ENCODE measurements at regions not wholly inside any gene's neighbourhood (a gene's known extent, or its start where the extent isn't known, plus 50 kb on each side); places are given as distances from the start of the nearest gene placed in this dataset.
A peak's percentile ranks its signal among the peaks of the same experiment; 100 is the strongest.
"Not testable (repeated sequence)": the region's sequence is repeated elsewhere in the genome, so short reads cannot be mapped to it uniquely, and the experiment has no call there.

DNA sequence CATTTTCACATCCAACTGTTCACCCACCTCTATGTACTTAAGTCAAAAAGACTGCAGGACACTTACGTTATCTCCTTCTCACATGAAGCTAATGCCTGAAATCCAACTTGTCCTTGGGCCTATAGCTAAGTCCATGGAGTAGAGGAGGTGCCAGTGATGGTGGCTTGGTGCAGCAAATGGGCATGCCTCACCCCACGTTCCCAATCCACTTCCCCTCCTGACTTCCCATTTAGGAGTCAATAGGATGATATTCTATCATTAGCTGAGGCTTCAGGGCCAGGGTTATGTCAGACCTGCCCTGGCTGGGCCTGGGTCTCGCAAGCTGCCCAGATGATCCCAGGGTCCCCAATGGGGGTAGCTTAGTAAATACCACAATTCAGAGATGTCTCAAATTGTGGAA lies 410.4 kb downstream of the MAFB start:
- peaks cover 1% of the 10 kb centered on the region for H3K27me3 Mint-ChIP-seq (ENCODE audit: low read depth)
- DNase-seq (ENCODE audit: low spot score) = no peak
- no peaks in the 10 kb centered on the region for H3K36me3 Mint-ChIP-seq (ENCODE audit: low read depth)
- H3K9me3 Mint-ChIP-seq (ENCODE audit: low read depth) = no peaks in the 10 kb centered on the region
- no peak overlapping the region for H3K27ac Mint-ChIP-seq (ENCODE audit: unreplicated experiment)
- TF ChIP-seq, protein P1, sequence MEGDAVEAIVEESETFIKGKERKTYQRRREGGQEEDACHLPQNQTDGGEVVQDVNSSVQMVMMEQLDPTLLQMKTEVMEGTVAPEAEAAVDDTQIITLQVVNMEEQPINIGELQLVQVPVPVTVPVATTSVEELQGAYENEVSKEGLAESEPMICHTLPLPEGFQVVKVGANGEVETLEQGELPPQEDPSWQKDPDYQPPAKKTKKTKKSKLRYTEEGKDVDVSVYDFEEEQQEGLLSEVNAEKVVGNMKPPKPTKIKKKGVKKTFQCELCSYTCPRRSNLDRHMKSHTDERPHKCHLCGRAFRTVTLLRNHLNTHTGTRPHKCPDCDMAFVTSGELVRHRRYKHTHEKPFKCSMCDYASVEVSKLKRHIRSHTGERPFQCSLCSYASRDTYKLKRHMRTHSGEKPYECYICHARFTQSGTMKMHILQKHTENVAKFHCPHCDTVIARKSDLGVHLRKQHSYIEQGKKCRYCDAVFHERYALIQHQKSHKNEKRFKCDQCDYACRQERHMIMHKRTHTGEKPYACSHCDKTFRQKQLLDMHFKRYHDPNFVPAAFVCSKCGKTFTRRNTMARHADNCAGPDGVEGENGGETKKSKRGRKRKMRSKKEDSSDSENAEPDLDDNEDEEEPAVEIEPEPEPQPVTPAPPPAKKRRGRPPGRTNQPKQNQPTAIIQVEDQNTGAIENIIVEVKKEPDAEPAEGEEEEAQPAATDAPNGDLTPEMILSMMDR (IDR thresholded peaks at IDR 0.05) = no peak
- no peak overlapping the region for H3K4me3 Mint-ChIP-seq (ENCODE audit: unreplicated experiment)
- peaks cover 14% of the 10 kb centered on the region for H3K4me1 Mint-ChIP-seq (ENCODE audit: low read depth)

DNA sequence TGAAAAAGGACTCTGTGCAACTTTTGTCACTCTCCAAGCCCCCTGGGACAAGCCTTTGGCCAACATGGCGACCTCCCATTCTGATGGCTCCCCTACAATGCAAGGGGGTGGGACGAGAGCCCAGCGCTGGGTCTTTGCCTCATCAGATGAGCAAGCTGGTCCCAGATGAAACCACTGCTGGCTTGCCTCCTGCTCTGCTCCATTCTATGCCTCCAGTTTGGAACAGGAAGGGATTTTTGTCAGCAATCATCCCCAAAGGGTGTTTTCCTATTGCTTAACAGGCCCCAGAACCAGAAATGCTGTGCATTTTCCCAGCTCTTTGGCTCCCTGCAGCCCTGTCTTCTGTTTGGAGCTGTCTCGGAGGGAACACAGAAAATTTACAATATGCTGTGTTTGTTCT lies 412.7 kb downstream of the MAFB start:
- no peaks in the 10 kb centered on the region for H3K9me3 Mint-ChIP-seq (ENCODE audit: low read depth)
- H3K36me3 Mint-ChIP-seq (ENCODE audit: low read depth) = no peaks in the 10 kb centered on the region
- H3K27me3 Mint-ChIP-seq (ENCODE audit: low read depth) = peaks cover 7% of the 10 kb centered on the region
- peaks cover 11% of the 10 kb centered on the region for H3K4me1 Mint-ChIP-seq (ENCODE audit: low read depth)
- H3K4me3 Mint-ChIP-seq (ENCODE audit: unreplicated experiment) = no peak overlapping the region
- H3K27ac Mint-ChIP-seq (ENCODE audit: unreplicated experiment) = no peak overlapping the region
- TF ChIP-seq, protein P1 (IDR thresholded peaks at IDR 0.05) = no peak
- no peak for DNase-seq (ENCODE audit: low spot score)

- DNase-seq (ENCODE audit: low spot score) = no peak
- TF ChIP-seq, protein P1 (IDR thresholded peaks at IDR 0.05) = no peak
- H3K4me3 Mint-ChIP-seq (ENCODE audit: unreplicated experiment) = no peak overlapping the region
- no peak overlapping the region for H3K27ac Mint-ChIP-seq (ENCODE audit: unreplicated experiment)
- H3K4me1 Mint-ChIP-seq (ENCODE audit: low read depth) = peaks cover 11% of the 10 kb centered on the region
- no peaks in the 10 kb centered on the region for H3K36me3 Mint-ChIP-seq (ENCODE audit: low read depth)
- H3K9me3 Mint-ChIP-seq (ENCODE audit: low read depth) = no peaks in the 10 kb centered on the region
- peaks cover 10% of the 10 kb centered on the region for H3K27me3 Mint-ChIP-seq (ENCODE audit: low read depth)
Measured at GRCh38 chr20:40275738-40276137, 413.3 kb downstream of the MAFB start.

- TF ChIP-seq, protein P1 (IDR thresholded peaks at IDR 0.05) = peak; percentile 17
- H3K27ac Mint-ChIP-seq (ENCODE audit: unreplicated experiment) = no peak overlapping the region
- peaks cover 11% of the 10 kb centered on the region for H3K4me1 Mint-ChIP-seq (ENCODE audit: low read depth)
- H3K4me3 Mint-ChIP-seq (ENCODE audit: unreplicated experiment) = no peak overlapping the region
- H3K27me3 Mint-ChIP-seq (ENCODE audit: low read depth) = peaks cover 12% of the 10 kb centered on the region
- H3K9me3 Mint-ChIP-seq (ENCODE audit: low read depth) = no peaks in the 10 kb centered on the region
- H3K36me3 Mint-ChIP-seq (ENCODE audit: low read depth) = no peaks in the 10 kb centered on the region
- DNase-seq (ENCODE audit: low spot score) = no peak
Measured at GRCh38 chr20:40274912-40275533, 414.0 kb downstream of the MAFB start.

- not testable (repeated sequence) for H3K27ac Mint-ChIP-seq (ENCODE audit: unreplicated experiment); H3K4me3 Mint-ChIP-seq (ENCODE audit: unreplicated experiment); DNase-seq (ENCODE audit: low spot score)
Measured at GRCh38 chr20:40269274-40269673, 419.8 kb downstream of the MAFB start.

More at GRCh38 chr20:40269274-40269673, 419.8 kb downstream of the MAFB start:
- H3K4me1 Mint-ChIP-seq (ENCODE audit: low read depth); H3K36me3 Mint-ChIP-seq (ENCODE audit: low read depth); H3K9me3 Mint-ChIP-seq (ENCODE audit: low read depth): not testable (repeated sequence)
- peaks cover 29% of the 10 kb centered on the region for H3K27me3 Mint-ChIP-seq (ENCODE audit: low read depth)

Measured in chondrocyte (in vitro differentiated cells).